Trophoblast cell (in vitro differentiated cells and primary cell): ENCODE measurements at regions not wholly inside any gene's neighbourhood (a gene's known extent, or its start where the extent isn't known, plus 50 kb on each side); places are given as distances from the start of the nearest gene placed in this dataset.

Experiments used
- DNase-seq, 2 donors: peaks; one replicate each; pipeline ENCODE4 v3.0.0-alpha.2; 2016
- H2AFZ ChIP-seq: 2 replicates; pipeline ENCODE4 v1.6.1; 2013; ENCODE audit warnings: low read length, moderate library complexity, mild to moderate bottlenecking; ENCODE audit not compliant: insufficient read depth, poor library complexity
- H2AK5ac ChIP-seq: 2 replicates; pipeline ENCODE4 v1.6.1; 2013; ENCODE audit warnings: mild to moderate bottlenecking, low read length
- H2BK120ac ChIP-seq: 2 replicates; pipeline ENCODE4 v1.6.1; 2013; ENCODE audit warnings: low read length, mild to moderate bottlenecking, moderate library complexity; ENCODE audit not compliant: insufficient read depth, poor library complexity
- H2BK12ac ChIP-seq: 2 replicates; pipeline ENCODE4 v1.6.1; 2013; ENCODE audit warnings: mild to moderate bottlenecking, low read length, moderate library complexity
- H2BK5ac ChIP-seq: 2 replicates; pipeline ENCODE4 v1.6.1; 2013; ENCODE audit warnings: low read length, low read depth, moderate library complexity, mild to moderate bottlenecking; ENCODE audit not compliant: poor library complexity
- H3K14ac ChIP-seq: 2 replicates; pipeline ENCODE4 v1.6.1; 2013; ENCODE audit warnings: mild to moderate bottlenecking, low read length
- H3K18ac ChIP-seq: 2 replicates; pipeline ENCODE4 v1.6.1; 2013; ENCODE audit warnings: mild to moderate bottlenecking, low read length
- H3K23ac ChIP-seq: 2 replicates; pipeline ENCODE4 v1.6.1; 2013; ENCODE audit warnings: low read length
- H3K27ac ChIP-seq: 2 replicates; pipeline ENCODE4 v1.5.1; 2013; ENCODE audit warnings: low read depth, mild to moderate bottlenecking, inconsistent platforms, low read length, moderate library complexity
- H3K27me3 ChIP-seq: 2 replicates; pipeline ENCODE4 v1.6.1; 2013; ENCODE audit warnings: inconsistent platforms, mild to moderate bottlenecking, low read length, moderate library complexity; ENCODE audit not compliant: insufficient read depth
- H3K36me3 ChIP-seq, 2 experiments: 1 replicate in 1 of 2; 2 replicates in 1 of 2; pipeline ENCODE4 v1.6.1; 2013; ENCODE audit warnings: low read length in 2 of 2, mild to moderate bottlenecking in 2 of 2, moderate library complexity in 1 of 2; ENCODE audit not compliant: insufficient read depth in 2 of 2, control insufficient read depth in 1 of 2
- H3K4ac ChIP-seq: 2 replicates; pipeline ENCODE4 v1.6.1; 2013; ENCODE audit warnings: low read depth, mild to moderate bottlenecking, low read length, moderate library complexity
- H3K4me1 ChIP-seq, 2 experiments: 1 replicate in 1 of 2; 2 replicates in 1 of 2; pipeline ENCODE4 v1.6.1; 2013; ENCODE audit warnings: low read length in 2 of 2, mild to moderate bottlenecking in 2 of 2, moderate library complexity in 1 of 2; ENCODE audit not compliant: insufficient read depth in 2 of 2, control insufficient read depth in 1 of 2
- H3K4me2 ChIP-seq: 2 replicates; pipeline ENCODE4 v1.6.1; 2013; ENCODE audit warnings: inconsistent platforms, mild to moderate bottlenecking, low read length, moderate library complexity
- H3K4me3 ChIP-seq: 2 replicates; pipeline ENCODE4 v1.5.1; 2013; ENCODE audit warnings: mild to moderate bottlenecking, low read depth, low read length, inconsistent platforms
- H3K79me1 ChIP-seq: one replicate; pipeline ENCODE4 v1.6.1; 2013; ENCODE audit warnings: low read length
- H3K79me2 ChIP-seq: 2 replicates; pipeline ENCODE4 v1.6.1; 2013; ENCODE audit warnings: low read length, mild to moderate bottlenecking; ENCODE audit not compliant: control insufficient read depth, insufficient read depth, poor library complexity
- H3K9ac ChIP-seq: 2 replicates; pipeline ENCODE4 v1.6.1; 2013; ENCODE audit warnings: mild to moderate bottlenecking, low read length
- H3K9me3 ChIP-seq: 2 replicates; pipeline ENCODE4 v1.6.1; 2013; ENCODE audit warnings: low read depth, mild to moderate bottlenecking, control low read depth, inconsistent platforms, low read length; ENCODE audit not compliant: insufficient read depth
- H4K12ac ChIP-seq: 2 replicates; pipeline ENCODE4 v1.6.1; 2013; ENCODE audit warnings: low read depth, mild to moderate bottlenecking, low read length, moderate library complexity
- H4K8ac ChIP-seq: 2 replicates; pipeline ENCODE4 v1.6.1; 2013; ENCODE audit warnings: low read depth, mild to moderate bottlenecking, low read length, moderate library complexity
- H4K91ac ChIP-seq: one replicate; pipeline ENCODE4 v1.6.1; 2013; ENCODE audit warnings: low read depth, mild to moderate bottlenecking, low read length, moderate library complexity
- WGBS: extraction: QIAGEN DNeasy Blood & Tissue Kit; methylation state at CpG from one replicate; pipeline ENCODE4 v1.1.7; 2013; ENCODE audit warnings: missing lambda C conversion rate; ENCODE audit not compliant: insufficient read length, insufficient coverage; ENCODE audit errors: extremely low coverage; 5-methylcytosine and 5-hydroxymethylcytosine counted together

DNA sequence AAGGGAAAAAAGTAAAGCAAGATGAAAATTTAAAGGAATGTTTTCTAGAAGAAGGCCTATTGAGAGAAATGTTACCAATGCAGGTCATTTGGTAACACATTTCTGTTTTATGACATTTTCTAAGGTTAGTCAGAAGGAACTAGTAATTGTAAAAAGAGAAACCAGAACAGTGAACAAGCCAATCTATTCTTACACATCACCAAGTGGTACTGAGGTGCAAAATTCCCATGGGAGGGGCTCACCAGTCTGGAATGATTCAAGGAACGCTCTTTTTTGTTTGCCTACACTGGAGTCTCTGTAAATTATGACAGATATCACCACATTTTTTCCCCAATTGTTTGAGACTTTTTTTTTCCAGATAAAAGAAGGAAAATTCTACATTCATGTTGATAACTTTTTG, 404.7 kb upstream of the CNKSR2 start:
- Histone ChIP-seq H2BK12ac (no peak overlapping the region), H3K79me1 (peaks cover 4% of the 10 kb centered on the region), H3K23ac (no peak overlapping the region), H2AK5ac (no peak overlapping the region), H3K27me3 (no peaks in the 10 kb centered on the region), H2BK5ac (no peak overlapping the region), H3K4me1 (peaks cover 0 to 3% of the 10 kb centered on the region in 2 experiments), H3K4me3 (no peak overlapping the region), H3K18ac (no peak overlapping the region), H3K9ac (no peak overlapping the region), H4K12ac (no peak overlapping the region), H3K27ac (peak overlapping the region; percentile 58), H3K79me2 (no peaks in the 10 kb centered on the region), H4K91ac (no peak overlapping the region), H3K4ac (no peak overlapping the region), H3K9me3 (no peaks in the 10 kb centered on the region), H3K14ac (no peak overlapping the region), H2BK120ac (no peak overlapping the region), H3K36me3 (no peaks in the 10 kb centered on the region), H4K8ac (no peak overlapping the region), H2AFZ (no peak overlapping the region), H3K4me2 (no peak overlapping the region)
- WGBS: no CpG with 5 or more reads among the region's 1 CpG
- no peak for DNase-seq

DNA sequence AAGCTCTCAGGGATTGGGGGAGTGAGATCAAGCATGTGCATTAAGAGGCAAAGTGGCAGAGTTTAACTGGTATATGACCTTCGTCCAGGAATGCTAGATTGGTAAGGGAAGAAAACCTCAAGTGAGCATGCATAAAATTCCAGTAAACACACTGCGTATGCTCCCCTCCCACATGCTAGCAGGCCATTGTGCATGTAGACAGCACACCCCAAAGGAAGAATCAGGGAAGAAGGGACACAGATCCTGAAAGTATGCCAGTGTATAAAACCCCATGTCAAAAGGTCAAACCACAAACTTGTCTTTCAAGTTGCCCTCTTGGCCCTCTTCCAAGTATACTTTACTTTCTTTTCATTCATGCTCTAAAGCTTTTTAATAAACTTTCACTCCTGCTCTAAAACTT, 405.2 kb upstream of the CNKSR2 start:
- Histone ChIP-seq H3K9ac (no peak overlapping the region), H3K9me3 (no peaks in the 10 kb centered on the region), H3K4me3 (no peak overlapping the region), H3K4ac (no peak overlapping the region), H4K91ac (no peak overlapping the region), H2AFZ (no peak overlapping the region), H2AK5ac (no peak overlapping the region), H3K79me2 (no peaks in the 10 kb centered on the region), H2BK5ac (no peak overlapping the region), H3K79me1 (peaks cover 4% of the 10 kb centered on the region), H4K8ac (no peak overlapping the region), H4K12ac (no peak overlapping the region), H3K4me1 (peaks cover 0 to 3% of the 10 kb centered on the region in 2 experiments), H2BK120ac (no peak overlapping the region), H2BK12ac (no peak overlapping the region), H3K23ac (no peak overlapping the region), H3K27me3 (no peaks in the 10 kb centered on the region), H3K14ac (no peak overlapping the region), H3K18ac (no peak overlapping the region), H3K27ac (peak overlapping the region; percentile 71), H3K4me2 (no peak overlapping the region), H3K36me3 (no peaks in the 10 kb centered on the region)
- DNase-seq: no peak
- WGBS: no CpG with 5 or more reads among the region's 2 CpGs

DNA sequence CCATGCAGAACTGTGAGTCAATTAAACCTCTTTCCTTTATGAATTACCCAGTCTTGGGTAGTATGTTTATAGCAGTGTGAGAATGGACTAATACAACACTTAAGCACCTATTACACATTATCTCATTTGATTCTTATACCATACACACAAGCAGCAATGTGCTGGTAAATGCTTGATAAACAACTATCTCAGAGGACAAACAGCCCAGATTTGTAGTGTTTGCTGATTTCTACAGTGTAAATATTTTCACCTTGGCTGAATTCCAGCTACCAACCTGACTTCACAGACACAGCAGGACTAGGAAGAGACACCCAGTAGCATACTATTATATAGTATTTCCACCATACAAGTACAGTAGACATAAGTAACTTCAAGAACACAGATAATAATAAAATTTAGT, 406.5 kb upstream of the CNKSR2 start:
- DNase-seq: no peak
- Histone ChIP-seq H3K14ac (no peak overlapping the region), H3K4me3 (no peak overlapping the region), H2BK120ac (no peak overlapping the region), H3K9ac (no peak overlapping the region), H3K79me1 (peaks cover 4% of the 10 kb centered on the region), H3K23ac (no peak overlapping the region), H3K36me3 (no peaks in the 10 kb centered on the region), H3K27ac (no peak overlapping the region), H4K8ac (no peak overlapping the region), H4K12ac (no peak overlapping the region), H3K4me2 (no peak overlapping the region), H2BK5ac (no peak overlapping the region), H2AK5ac (no peak overlapping the region), H4K91ac (no peak overlapping the region), H3K9me3 (no peaks in the 10 kb centered on the region), H3K4me1 (peaks cover 0 to 3% of the 10 kb centered on the region in 2 experiments), H3K79me2 (no peaks in the 10 kb centered on the region), H2AFZ (no peak overlapping the region), H3K18ac (no peak overlapping the region), H3K27me3 (no peaks in the 10 kb centered on the region), H3K4ac (no peak overlapping the region), H2BK12ac (no peak overlapping the region)

DNA sequence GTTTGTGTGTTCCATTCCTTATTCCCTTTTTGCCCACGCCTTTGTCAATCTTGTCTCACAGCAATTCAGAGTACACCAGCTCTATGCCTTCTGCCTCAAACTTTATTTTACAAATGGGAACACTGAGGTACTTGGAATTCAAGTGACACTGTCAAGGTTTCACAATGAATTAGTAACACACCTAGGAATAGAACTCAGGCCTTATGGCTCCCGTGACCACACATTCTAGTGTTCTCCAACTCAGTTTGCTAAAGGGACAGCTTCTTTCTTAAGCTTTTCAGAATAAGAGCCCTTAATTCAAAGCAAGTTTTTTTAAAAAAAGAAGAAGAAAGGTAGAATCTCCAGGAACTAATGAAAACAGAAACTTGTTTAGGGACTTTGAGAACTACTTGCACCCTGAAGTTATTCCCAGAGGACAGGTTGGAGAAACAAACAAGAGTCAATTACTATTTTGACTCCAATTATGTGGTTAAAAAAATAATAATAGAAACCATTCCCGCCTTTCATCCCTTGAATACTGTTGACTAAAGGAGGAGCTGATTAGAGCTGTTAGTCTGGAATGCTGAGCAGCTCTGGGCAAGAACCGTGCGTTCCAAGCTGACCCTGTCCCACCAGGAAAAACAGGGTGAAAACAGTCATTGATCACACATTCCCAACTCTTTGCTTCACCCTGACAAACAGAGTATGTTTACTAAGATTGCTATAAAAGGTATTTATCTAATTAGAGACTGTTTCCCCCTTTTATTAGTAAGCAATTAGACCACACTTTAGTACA, 408.8 kb upstream of the CNKSR2 start:
- DNase-seq: no peak
- Histone ChIP-seq H3K27ac (no peak overlapping the region), H3K18ac (no peak overlapping the region), H3K4ac (no peak overlapping the region), H3K14ac (no peak overlapping the region), H3K4me2 (no peak overlapping the region), H2BK5ac (no peak overlapping the region), H4K91ac (no peak overlapping the region), H3K79me2 (no peaks in the 10 kb centered on the region), H2BK120ac (no peak overlapping the region), H4K8ac (no peak overlapping the region), H2BK12ac (peak overlapping the region; percentile 58), H2AK5ac (no peak overlapping the region), H3K36me3 (no peaks in the 10 kb centered on the region), H3K9ac (no peak overlapping the region), H3K9me3 (no peaks in the 10 kb centered on the region), H4K12ac (no peak overlapping the region), H3K79me1 (peaks cover 4% of the 10 kb centered on the region), H3K23ac (no peak overlapping the region), H3K4me1 (peaks cover 0 to 3% of the 10 kb centered on the region in 2 experiments), H2AFZ (no peak overlapping the region), H3K4me3 (no peak overlapping the region), H3K27me3 (no peaks in the 10 kb centered on the region)
- WGBS: no CpG with 5 or more reads among the region's 5 CpGs
